OCI-LY7 (cell line): ENCODE measurements at regions not wholly inside any gene's neighbourhood (a gene's known extent, or its start where the extent isn't known, plus 50 kb on each side); places are given as distances from the start of the nearest gene placed in this dataset.

Source experiments
- BruUV-seq: library from RNA; stranded (reverse); fragments of 400-500 nt; replicated peaks from 2 replicates; lab custom pipeline; 2021; lab: Mats Ljungman, UMichigan
- CTCF ChIA-PET: fragments of 300-600 bp; sonication (Branson Sonifier 250); formaldehyde crosslinking; loops from one replicate; lab custom pipeline; 2022; ENCODE audit warnings: antibody characterized with exemption; ENCODE audit not compliant: unreplicated experiment; lab: Charles Lee
- POLR2A ChIA-PET: fragments of 300-600 bp; sonication (Branson Sonifier 250); formaldehyde crosslinking; loops from one replicate; lab custom pipeline; 2022; ENCODE audit warnings: antibody characterized with exemption; lab: Charles Lee
- DNase-seq: peaks from one replicate; pipeline ENCODE4 v3.0.0-alpha.2; 2015; ENCODE audit warnings: low spot score
- H2AFZ ChIP-seq: fragments of 200-600 bp; sonication (generic), shearing (Covaris generic); 2 replicates; pipeline ENCODE4 v1.6.1; 2014; ENCODE audit warnings: mild to moderate bottlenecking, antibody characterized with exemption, low read length, moderate library complexity
- H3K27ac ChIP-seq: fragments of 200-600 bp; sonication (generic); 2 replicates; pipeline ENCODE4 v1.5.1; 2014; ENCODE audit warnings: mixed run types, low read depth, mild to moderate bottlenecking, moderate library complexity, low read length, inconsistent platforms; ENCODE audit not compliant: poor library complexity, severe bottlenecking
- H3K36me3 ChIP-seq: fragments of 200-600 bp; sonication (generic); 2 replicates; pipeline ENCODE4 v1.6.1; 2014; ENCODE audit warnings: mild to moderate bottlenecking, antibody characterized with exemption, low read length, moderate library complexity, mixed read lengths; ENCODE audit not compliant: insufficient read depth
- H3K4me1 ChIP-seq: fragments of 200-600 bp; sonication (generic); 2 replicates; pipeline ENCODE4 v1.5.1; 2014; ENCODE audit warnings: mild to moderate bottlenecking, low read length; ENCODE audit not compliant: insufficient read depth, poor library complexity, severe bottlenecking
- H3K4me2 ChIP-seq: fragments of 200-600 bp; sonication (generic); 2 replicates; pipeline ENCODE4 v1.6.1; 2014; ENCODE audit warnings: mild to moderate bottlenecking, low read length
- H3K4me3 ChIP-seq: fragments of 200-600 bp; sonication (generic); 2 replicates; pipeline ENCODE4 v1.5.1; 2014; ENCODE audit warnings: mild to moderate bottlenecking, low read depth, low read length; ENCODE audit not compliant: poor library complexity, severe bottlenecking
- H3K79me2 ChIP-seq: fragments of 200-600 bp; sonication (generic); 2 replicates; pipeline ENCODE4 v1.6.1; 2016; ENCODE audit warnings: low read depth, mild to moderate bottlenecking, low read length, moderate library complexity, mixed read lengths; ENCODE audit not compliant: insufficient read depth
- H3K9me2 ChIP-seq: fragments of 200-600 bp; sonication (generic); 2 replicates; pipeline ENCODE4 v1.6.1; 2016; ENCODE audit warnings: mild to moderate bottlenecking, low read length, mixed read lengths; ENCODE audit not compliant: insufficient read depth
- H3K9me3 ChIP-seq: fragments of 200-600 bp; sonication (generic); 2 replicates; pipeline ENCODE4 v1.6.1; 2014; ENCODE audit warnings: mild to moderate bottlenecking, mixed run types, low read length, mixed read lengths
- H4K20me1 ChIP-seq: fragments of 200-600 bp; sonication (generic); 2 replicates; pipeline ENCODE4 v1.6.1; 2014; ENCODE audit warnings: mild to moderate bottlenecking, antibody characterized with exemption, low read length, moderate library complexity, mixed read lengths; ENCODE audit not compliant: insufficient read depth
- CTCF ChIP-seq: fragments of 200-600 bp; sonication (generic); conservative IDR thresholded peaks from 2 replicates; pipeline ENCODE4 v1.5.1; 2014; ENCODE audit warnings: mild to moderate bottlenecking, antibody characterized with exemption, low read length, moderate library complexity, mixed read lengths
- EZH2phosphoT487 ChIP-seq: fragments of 200-600 bp; sonication (generic); IDR thresholded peaks from 2 replicates; pipeline ENCODE4 v1.6.1; 2018; ENCODE audit warnings: low read depth, borderline replicate concordance, mild to moderate bottlenecking, mixed run types, antibody characterized with exemption, low read length, moderate library complexity, mixed read lengths
- intact Hi-C: fragments of 100-400 bp; cut with micrococcal nuclease; formaldehyde crosslinking; loops from one replicate; pipeline ENCODE4 v1.10.0; 2022; ENCODE audit not compliant: unreplicated experiment

DNA sequence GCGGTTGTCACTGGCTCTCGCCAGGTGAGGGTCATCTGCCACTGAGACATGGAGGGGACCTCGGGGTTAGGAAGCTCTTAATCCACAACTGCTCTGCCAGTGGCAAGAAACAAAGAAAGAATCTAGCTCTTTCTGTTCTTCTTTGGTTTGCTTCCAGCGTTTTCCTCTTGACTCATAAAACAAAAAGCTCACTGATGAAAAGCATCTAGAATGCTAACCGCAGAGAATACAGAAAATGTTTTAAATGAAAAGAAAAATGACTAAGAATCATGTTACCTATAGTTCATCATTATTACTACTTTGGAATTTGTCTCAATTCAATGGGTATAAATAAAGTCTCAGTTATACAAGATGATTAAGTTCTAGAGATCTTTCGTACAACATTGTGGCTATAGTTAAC is 274.8 kb upstream of the TENM3 start:
- BruUV-seq, result no TSS peak
- Histone ChIP-seq H3K4me3 (no peak overlapping the region), H3K9me3 (no peaks in the 10 kb centered on the region), H3K36me3 (no peaks in the 10 kb centered on the region), H2AFZ (no peak overlapping the region), H4K20me1 (no peaks in the 10 kb centered on the region), H3K4me2 (no peak overlapping the region), H3K4me1 (no peaks in the 10 kb centered on the region), H3K27ac (no peak overlapping the region), H3K79me2 (no peaks in the 10 kb centered on the region), H3K9me2 (no peaks in the 10 kb centered on the region)
- no peak for DNase-seq
- TF ChIP-seq EZH2phosphoT487 (no peak), CTCF (no peak)
- ChIA-PET POLR2A (no interaction called here), CTCF (no interaction called here)
- intact Hi-C loops, result no loop called here

DNA sequence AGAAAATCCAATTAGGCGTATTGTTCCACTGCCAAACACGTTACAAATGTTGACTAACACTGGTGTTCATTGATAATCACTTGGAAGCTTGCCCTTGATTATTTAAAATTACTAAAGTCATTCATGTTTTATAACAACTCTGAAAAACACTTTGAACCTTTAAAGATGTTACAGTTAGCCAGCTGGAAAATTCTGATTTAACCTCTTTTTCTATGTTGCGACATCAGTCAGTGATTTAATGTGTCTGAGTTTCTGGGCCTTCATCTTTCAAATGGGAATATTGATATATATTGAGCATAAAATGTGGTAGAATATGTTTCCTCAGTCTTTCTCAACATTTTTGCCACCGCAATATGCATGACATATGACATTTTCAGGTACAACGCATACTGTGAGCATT is 274.1 kb upstream of the TENM3 start:
- CTCF ChIA-PET, result no interaction called here
- TF ChIP-seq EZH2phosphoT487, result no peak
- no peak for TF ChIP-seq CTCF
- DNase-seq, result no peak

GRCh38 chr4:181970366-181970765 is 272.8 kb upstream of the TENM3 start:
- Histone ChIP-seq H3K36me3 (no peaks in the 10 kb centered on the region), H3K9me2 (no peaks in the 10 kb centered on the region), H3K4me3 (no peak overlapping the region), H3K4me2 (no peak overlapping the region), H3K4me1 (no peaks in the 10 kb centered on the region), H4K20me1 (no peaks in the 10 kb centered on the region), H3K27ac (no peak overlapping the region), H3K79me2 (no peaks in the 10 kb centered on the region), H2AFZ (no peak overlapping the region), H3K9me3 (no peaks in the 10 kb centered on the region)
- intact Hi-C loops, result no loop called here
- POLR2A ChIA-PET, result no interaction called here
- no peak for DNase-seq
- CTCF ChIA-PET, result no interaction called here
- TF ChIP-seq EZH2phosphoT487 (no peak), CTCF (no peak)
- BruUV-seq, result no TSS peak

More for the DNA sequence above, 274.1 kb upstream of the TENM3 start:
- Histone ChIP-seq H3K36me3 (no peaks in the 10 kb centered on the region), H4K20me1 (no peaks in the 10 kb centered on the region), H3K9me3 (no peaks in the 10 kb centered on the region), H3K79me2 (no peaks in the 10 kb centered on the region), H3K4me3 (no peak overlapping the region), H3K9me2 (no peaks in the 10 kb centered on the region), H3K4me2 (no peak overlapping the region), H3K27ac (no peak overlapping the region), H3K4me1 (no peaks in the 10 kb centered on the region), H2AFZ (no peak overlapping the region)
- no TSS peak for BruUV-seq
- intact Hi-C loops, result no loop called here
- POLR2A ChIA-PET, result no interaction called here
